GM23248 (cell line): ENCODE measurements at regions not wholly inside any gene's neighbourhood (a gene's known extent, or its start where the extent isn't known, plus 50 kb on each side); places are given as distances from the start of the nearest gene placed in this dataset.
"Not testable (repeated sequence)": the region's sequence is repeated elsewhere in the genome, so short reads cannot be mapped to it uniquely, and the experiment has no call there.

Experiments used
- DNase-seq: peaks from one replicate; pipeline ENCODE4 v3.0.0-alpha.2; 2015
- H2AFZ ChIP-seq: fragments of 200-600 bp; sonication (generic); 2 replicates; pipeline ENCODE4 v1.6.1; 2016; ENCODE audit warnings: antibody characterized with exemption
- H3F3A ChIP-seq: fragments of 200-600 bp; sonication (generic); 2 replicates; pipeline ENCODE4 v1.6.1; 2016; ENCODE audit warnings: mild to moderate bottlenecking, antibody characterized with exemption, mixed run types; ENCODE audit not compliant: insufficient read depth
- H3K27ac ChIP-seq: fragments of 200-600 bp; sonication (generic); 2 replicates; pipeline ENCODE4 v1.5.1; 2016; ENCODE audit warnings: mild to moderate bottlenecking
- H3K27me3 ChIP-seq: fragments of 200-600 bp; sonication (generic); replicated peaks from 2 replicates; pipeline ENCODE4 v1.6.1; 2016; ENCODE audit warnings: mild to moderate bottlenecking; ENCODE audit not compliant: insufficient read depth
- H3K36me3 ChIP-seq: fragments of 200-600 bp; sonication (generic); 2 replicates; pipeline ENCODE4 v1.6.1; 2016; ENCODE audit warnings: low read depth, mild to moderate bottlenecking
- H3K4me1 ChIP-seq: fragments of 200-600 bp; sonication (generic); 2 replicates; pipeline ENCODE4 v1.6.1; 2016; ENCODE audit warnings: mild to moderate bottlenecking; ENCODE audit not compliant: insufficient read depth
- H3K4me2 ChIP-seq: fragments of 200-600 bp; sonication (generic); one replicate; pipeline ENCODE4 v1.6.1; 2016; ENCODE audit warnings: mild to moderate bottlenecking; ENCODE audit not compliant: unreplicated experiment
- H3K4me3 ChIP-seq: fragments of 200-600 bp; sonication (generic); 2 replicates; pipeline ENCODE4 v1.5.1; 2016; ENCODE audit warnings: mild to moderate bottlenecking
- H3K79me2 ChIP-seq: fragments of 200-600 bp; sonication (generic); 2 replicates; pipeline ENCODE4 v1.6.1; 2016; ENCODE audit warnings: mild to moderate bottlenecking; ENCODE audit not compliant: insufficient read depth
- H3K9ac ChIP-seq: fragments of 200-600 bp; sonication (generic); 2 replicates; pipeline ENCODE4 v1.6.1; 2016; ENCODE audit warnings: mild to moderate bottlenecking
- H3K9me2 ChIP-seq: fragments of 200-600 bp; sonication (generic); 2 replicates; pipeline ENCODE4 v1.6.1; 2016; ENCODE audit warnings: mixed run types, mild to moderate bottlenecking, moderate library complexity; ENCODE audit not compliant: insufficient read depth
- H3K9me3 ChIP-seq: fragments of 200-600 bp; sonication (generic); one replicate; pipeline ENCODE4 v1.6.1; 2017; ENCODE audit warnings: low read depth
- H4K20me1 ChIP-seq: fragments of 200-600 bp; sonication (generic); 2 replicates; pipeline ENCODE4 v1.6.0; 2016; ENCODE audit not compliant: insufficient read depth
- EZH2 ChIP-seq: fragments of 200-600 bp; sonication (generic); IDR thresholded peaks from 2 replicates; pipeline ENCODE4 v1.6.1; 2018; ENCODE audit warnings: antibody characterized with exemption, mild to moderate bottlenecking; ENCODE audit not compliant: insufficient read depth, poor library complexity, severe bottlenecking
- EZH2phosphoT487 ChIP-seq: fragments of 200-600 bp; sonication (generic); IDR thresholded peaks from 2 replicates; pipeline ENCODE4 v1.6.1; 2018; ENCODE audit warnings: antibody characterized with exemption, moderate library complexity, mild to moderate bottlenecking, low read depth; ENCODE audit not compliant: insufficient read depth
- WGBS, 2 experiments: methylation state at CpG; one replicate each; pipeline ENCODE4 v1.1.6; 2015 to 2017; ENCODE audit warnings: low lambda C conversion rate in 2 of 2, low coverage in 1 of 2; ENCODE audit errors: missing lambda C conversion rate in 2 of 2; 5-methylcytosine and 5-hydroxymethylcytosine counted together
- in situ Hi-C: fragments of 300-500 bp; cut with MboI; formaldehyde crosslinking; loops from 2 replicates; pipeline ENCODE4 v1.15.0; 2020

DNA sequence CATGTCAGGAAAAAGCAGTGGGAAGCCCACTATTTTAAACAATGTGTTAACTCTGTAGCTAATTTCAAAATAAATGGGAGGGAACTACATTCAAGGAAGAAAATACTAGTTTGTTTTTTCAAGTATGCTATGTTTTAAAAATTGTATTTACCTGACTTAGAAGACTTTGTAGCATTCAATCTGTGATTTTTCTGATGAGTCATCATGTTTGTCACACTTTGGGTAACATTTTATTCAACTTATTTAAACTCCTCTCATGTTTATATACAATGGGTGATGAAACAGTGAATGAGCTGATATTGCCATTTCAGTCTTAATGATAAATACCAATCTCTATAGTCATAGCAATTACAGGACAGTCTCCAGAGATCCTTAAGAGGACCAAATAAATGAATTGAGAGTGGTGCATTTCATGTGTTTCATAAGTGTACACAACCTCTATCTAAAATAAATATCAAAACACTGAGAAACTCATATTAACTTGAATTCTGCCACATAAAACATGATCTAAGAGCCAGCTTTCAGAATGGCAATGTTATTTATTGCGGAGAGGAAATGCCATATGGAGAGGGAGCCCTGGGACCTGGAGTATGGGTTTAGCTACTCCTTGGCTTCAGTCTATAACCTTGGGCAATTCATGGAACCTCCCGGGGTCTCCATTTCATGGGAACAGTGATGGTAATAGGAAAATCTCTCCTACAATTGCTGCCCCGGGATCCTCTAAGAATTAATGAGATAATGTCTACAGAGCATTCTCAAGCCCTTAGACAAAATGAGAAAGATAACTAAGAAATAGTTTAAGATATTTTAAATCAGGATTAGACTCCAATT is 913.9 kb downstream of the TLE4 start:
- in situ Hi-C loops: no loop called here
- H3K9me3 ChIP-seq: no peaks in the 10 kb centered on the region
- no peak overlapping the region for H3K27ac ChIP-seq
- no peaks in the 10 kb centered on the region for H3K27me3 ChIP-seq
- DNase-seq: no peak
- no peaks in the 10 kb centered on the region for H3F3A ChIP-seq
- no peaks in the 10 kb centered on the region for H3K36me3 ChIP-seq
- no peaks in the 10 kb centered on the region for H4K20me1 ChIP-seq
- no peak overlapping the region for H3K4me3 ChIP-seq
- no peak overlapping the region for H3K9ac ChIP-seq
- H3K9me2 ChIP-seq: no peaks in the 10 kb centered on the region
- H2AFZ ChIP-seq: no peak overlapping the region
- no peaks in the 10 kb centered on the region for H3K4me1 ChIP-seq
- 58 to 67% methylated on average over 3 of the region's 3 CpGs for WGBS, 2 experiments
- H3K79me2 ChIP-seq: no peaks in the 10 kb centered on the region
- TF ChIP-seq EZH2phosphoT487 (no peak), EZH2 (no peak)
- H3K4me2 ChIP-seq: no peak overlapping the region

DNA sequence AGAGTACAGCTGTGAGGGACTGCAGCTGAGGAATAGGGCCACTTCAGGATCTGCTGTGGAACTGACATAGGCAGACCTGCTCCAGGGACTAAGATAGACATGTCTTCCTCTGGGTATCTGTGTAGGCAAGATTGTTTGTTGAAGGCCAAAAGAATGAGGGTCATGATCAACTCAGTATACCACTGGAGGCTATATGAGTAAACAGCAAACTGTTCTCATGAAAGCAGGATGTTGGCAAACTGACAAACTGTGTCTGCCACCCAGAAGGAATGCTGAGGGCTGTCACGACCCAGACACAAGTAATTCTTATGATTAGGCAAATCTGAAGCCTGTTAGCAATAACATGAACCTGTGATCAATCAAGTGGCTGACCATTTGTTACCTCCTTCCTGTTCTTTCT is 910.5 kb downstream of the TLE4 start:
- H3K4me2 ChIP-seq, H3K79me2 ChIP-seq, DNase-seq, H3K36me3 ChIP-seq, H4K20me1 ChIP-seq, H3K4me1 ChIP-seq, in situ Hi-C loops, H3K9me3 ChIP-seq, H3K27me3 ChIP-seq, H3K9me2 ChIP-seq, H2AFZ ChIP-seq, H3K27ac ChIP-seq, H3K9ac ChIP-seq, H3K4me3 ChIP-seq, H3F3A ChIP-seq: not testable (repeated sequence)
- WGBS, 2 experiments: 0% methylated on average over 1 of the region's 1 CpG

DNA sequence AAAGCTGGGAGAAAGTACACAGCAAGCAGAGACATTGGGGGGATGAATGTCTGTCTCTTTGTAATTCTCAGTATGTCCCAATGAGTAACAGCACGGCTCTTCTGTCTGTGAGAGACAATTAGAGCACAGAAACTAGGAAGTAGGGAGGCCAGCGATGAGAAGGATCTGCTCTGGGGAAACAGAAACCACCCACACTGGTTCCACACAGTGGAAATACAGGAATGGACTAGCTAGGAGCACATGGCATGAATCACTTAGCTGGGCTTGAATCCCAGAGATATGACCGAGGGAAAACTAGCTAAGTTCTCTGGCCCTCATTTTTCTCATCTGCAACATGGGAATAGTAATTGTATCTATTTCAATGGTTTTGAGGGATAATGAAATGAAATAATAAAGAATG is 895.9 kb downstream of the TLE4 start:
- H3K79me2 ChIP-seq: no peaks in the 10 kb centered on the region
- no peak overlapping the region for H3K27ac ChIP-seq
- TF ChIP-seq EZH2: no peak
- no peak for TF ChIP-seq EZH2phosphoT487
- no peaks in the 10 kb centered on the region for H3K27me3 ChIP-seq
- no peak overlapping the region for H3K9ac ChIP-seq
- no peak overlapping the region for H3K4me2 ChIP-seq
- H3K9me3 ChIP-seq: no peaks in the 10 kb centered on the region
- no peak overlapping the region for H3K4me3 ChIP-seq
- WGBS, 2 experiments: 5 to 11% methylated on average over 3 of the region's 3 CpGs
- H3K9me2 ChIP-seq: no peaks in the 10 kb centered on the region
- no peaks in the 10 kb centered on the region for H3K4me1 ChIP-seq
- H3F3A ChIP-seq: no peaks in the 10 kb centered on the region
- DNase-seq: peak; percentile 0
- in situ Hi-C loops: no loop called here
- no peaks in the 10 kb centered on the region for H3K36me3 ChIP-seq
- H4K20me1 ChIP-seq: no peaks in the 10 kb centered on the region
- no peak overlapping the region for H2AFZ ChIP-seq

DNA sequence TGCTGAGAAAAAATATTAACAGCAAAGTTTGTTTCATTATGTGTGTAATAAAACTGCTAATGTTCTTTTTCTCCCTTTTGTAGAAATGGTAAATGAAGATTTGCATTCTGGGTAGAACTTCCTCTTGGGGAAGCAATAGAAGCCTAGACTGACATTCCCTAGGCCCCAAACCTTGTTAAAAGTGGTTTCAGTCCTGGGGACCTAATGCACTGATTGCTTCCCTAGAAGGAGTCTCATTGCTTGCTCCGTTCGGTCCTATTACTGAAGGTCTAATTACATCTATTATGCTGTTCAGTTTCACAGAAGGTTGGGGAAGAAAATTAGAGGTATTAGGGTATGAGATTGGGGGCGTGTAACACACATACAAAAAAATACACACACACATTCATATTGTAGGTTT is 893.8 kb downstream of the TLE4 start:
- 40 to 44% methylated on average over 3 of the region's 3 CpGs for WGBS, 2 experiments

More for the DNA sequence above, 893.8 kb downstream of the TLE4 start:
- no peaks in the 10 kb centered on the region for H3K36me3 ChIP-seq
- no peaks in the 10 kb centered on the region for H3K9me2 ChIP-seq
- in situ Hi-C loops: no loop called here
- no peak for DNase-seq
- no peaks in the 10 kb centered on the region for H3K27me3 ChIP-seq
- no peak overlapping the region for H3K4me2 ChIP-seq
- no peaks in the 10 kb centered on the region for H4K20me1 ChIP-seq
- H3F3A ChIP-seq: no peaks in the 10 kb centered on the region
- no peak for TF ChIP-seq EZH2
- TF ChIP-seq EZH2phosphoT487: no peak
- H3K9me3 ChIP-seq: peaks cover 4% of the 10 kb centered on the region
- no peaks in the 10 kb centered on the region for H3K79me2 ChIP-seq
- no peak overlapping the region for H3K4me3 ChIP-seq
- H3K27ac ChIP-seq: no peak overlapping the region
- no peak overlapping the region for H2AFZ ChIP-seq
- no peaks in the 10 kb centered on the region for H3K4me1 ChIP-seq
- no peak overlapping the region for H3K9ac ChIP-seq
